Ammon's horn (tissue), 1 donor: ENCODE measurements at regions not wholly inside any gene's neighbourhood (a gene's known extent, or its start where the extent isn't known, plus 50 kb on each side); places are given as distances from the start of the nearest gene placed in this dataset.

Source experiments
- DNase-seq: peaks from one replicate; pipeline ENCODE4 v3.0.0-alpha.2; 2016; ENCODE audit warnings: low spot score

GRCh38 chr14:39868251-39868650, 436.0 kb upstream of the FBXO33 start:
- DNase-seq, result no peak

- DNase-seq, result no peak
Measured at GRCh38 chr14:39863441-39863840, 431.2 kb upstream of the FBXO33 start.

GRCh38 chr14:39861696-39862095, 429.5 kb upstream of the FBXO33 start:
- no peak for DNase-seq

GRCh38 chr14:39861229-39861600, 429.0 kb upstream of the FBXO33 start:
- DNase-seq, result no peak

- no peak for DNase-seq
Measured at GRCh38 chr14:39860596-39861228, 428.5 kb upstream of the FBXO33 start.

- no peak for DNase-seq
Measured at GRCh38 chr14:39859314-39859713, 427.1 kb upstream of the FBXO33 start.

- DNase-seq, result no peak
Measured at GRCh38 chr14:39857376-39858055, 425.3 kb upstream of the FBXO33 start.

- DNase-seq, result no peak
Measured at GRCh38 chr14:39853441-39853840, 421.2 kb upstream of the FBXO33 start.

GRCh38 chr14:39851202-39851601, 419.0 kb upstream of the FBXO33 start:
- DNase-seq, result no peak

- no peak for DNase-seq
Measured at GRCh38 chr14:39847852-39848251, 415.6 kb upstream of the FBXO33 start.

- DNase-seq, result no peak
Measured at GRCh38 chr14:39847194-39847593, 415.0 kb upstream of the FBXO33 start.

- no peak for DNase-seq
Measured at GRCh38 chr14:39843881-39844280, 411.6 kb upstream of the FBXO33 start.

- no peak for DNase-seq
Measured at GRCh38 chr14:39841088-39841487, 408.9 kb upstream of the FBXO33 start.

- DNase-seq, result no peak
Measured at GRCh38 chr14:39827901-39828655, 395.8 kb upstream of the FBXO33 start.

GRCh38 chr14:39812532-39813320, 380.5 kb upstream of the FBXO33 start:
- no peak for DNase-seq

GRCh38 chr14:39807271-39807670, 375.0 kb upstream of the FBXO33 start:
- DNase-seq, result no peak

- DNase-seq, result no peak
Measured at GRCh38 chr14:39784461-39784860, 352.2 kb upstream of the FBXO33 start.

GRCh38 chr14:39781466-39781865, 349.2 kb upstream of the FBXO33 start:
- DNase-seq, result peak; percentile 11

GRCh38 chr14:39773387-39774126, 341.3 kb upstream of the FBXO33 start:
- no peak for DNase-seq

GRCh38 chr14:39772627-39773026, 340.4 kb upstream of the FBXO33 start:
- DNase-seq, result no peak

GRCh38 chr14:39768589-39768988, 336.4 kb upstream of the FBXO33 start:
- DNase-seq, result no peak
